Medulla oblongata (tissue), 1 donor: ENCODE measurements at regions not wholly inside any gene's neighbourhood (a gene's known extent, or its start where the extent isn't known, plus 50 kb on each side); places are given as distances from the start of the nearest gene placed in this dataset.
"Not testable (repeated sequence)": the region's sequence is repeated elsewhere in the genome, so short reads cannot be mapped to it uniquely, and the experiment has no call there.

ENCODE experiments used
- DNase-seq: peaks from one replicate; pipeline ENCODE4 v3.0.0-alpha.2; 2015; ENCODE audit errors: extremely low spot score

- not testable (repeated sequence) for DNase-seq
Measured at GRCh38 chr7:69052-69451, 123.3 kb upstream of the FAM20C start.

- not testable (repeated sequence) for DNase-seq
Measured at GRCh38 chr7:69499-70123, 122.8 kb upstream of the FAM20C start.

DNA sequence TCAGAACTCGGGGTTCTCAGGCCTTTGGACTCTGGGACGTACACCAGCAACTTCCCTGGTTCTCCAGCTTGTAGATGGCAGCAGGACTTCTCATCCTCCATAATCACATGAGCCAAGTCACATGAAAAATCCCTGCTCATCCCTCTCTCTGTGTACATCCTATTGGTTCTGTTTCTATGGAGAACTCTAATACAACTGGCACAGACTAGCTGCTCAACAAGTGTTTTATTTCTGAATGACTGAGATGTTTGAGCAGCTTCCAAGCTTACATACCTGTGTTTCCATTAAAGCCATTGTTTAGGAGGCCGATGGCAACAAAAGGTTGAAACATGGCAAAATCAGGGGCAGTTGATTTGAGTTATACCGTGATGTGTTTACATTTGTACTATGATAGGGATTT lies 122.2 kb upstream of the FAM20C start:
- DNase-seq = not testable (repeated sequence)

DNA sequence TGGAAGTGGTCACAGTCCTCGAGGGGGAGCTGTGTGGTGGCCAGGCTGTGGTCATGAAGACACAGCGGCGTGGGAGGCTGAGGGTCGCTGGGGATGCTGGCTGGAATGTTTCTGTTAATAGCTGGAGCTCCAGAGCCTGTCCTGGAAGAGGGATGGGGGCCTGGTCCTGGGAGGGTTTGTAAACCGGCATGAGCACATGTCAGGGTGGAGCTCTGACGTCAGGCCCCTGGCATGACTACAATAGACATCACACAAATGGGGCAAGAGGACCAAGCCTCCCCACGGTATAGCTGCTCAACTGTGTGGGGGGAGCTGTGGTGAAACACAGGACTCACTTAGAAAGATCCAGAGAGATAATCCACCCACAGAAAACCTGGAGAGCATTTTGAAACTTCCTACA lies 121.4 kb upstream of the FAM20C start:
- DNase-seq = not testable (repeated sequence)

- DNase-seq = not testable (repeated sequence)
Measured at GRCh38 chr7:72266-73057, 119.9 kb upstream of the FAM20C start.

DNA sequence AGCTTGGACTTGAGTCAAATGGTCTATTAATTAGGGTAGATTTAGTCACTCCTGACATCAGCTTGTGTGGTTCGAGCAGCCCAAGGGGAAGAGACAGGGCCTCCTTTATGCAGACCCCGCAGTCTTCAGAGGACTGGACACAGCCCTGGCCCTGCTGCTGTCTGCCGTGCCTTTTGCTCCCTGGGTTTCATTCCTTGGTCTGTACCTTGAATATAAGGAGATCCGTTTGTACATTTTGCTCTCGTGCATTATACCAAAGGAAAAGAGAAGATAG lies 119.4 kb upstream of the FAM20C start:
- not testable (repeated sequence) for DNase-seq

- DNase-seq = not testable (repeated sequence)
Measured at GRCh38 chr7:74008-74540, 118.3 kb upstream of the FAM20C start.

- not testable (repeated sequence) for DNase-seq
Measured at GRCh38 chr7:75511-75910, 116.9 kb upstream of the FAM20C start.

- DNase-seq = not testable (repeated sequence)
Measured at GRCh38 chr7:76202-76601, 116.2 kb upstream of the FAM20C start.

DNA sequence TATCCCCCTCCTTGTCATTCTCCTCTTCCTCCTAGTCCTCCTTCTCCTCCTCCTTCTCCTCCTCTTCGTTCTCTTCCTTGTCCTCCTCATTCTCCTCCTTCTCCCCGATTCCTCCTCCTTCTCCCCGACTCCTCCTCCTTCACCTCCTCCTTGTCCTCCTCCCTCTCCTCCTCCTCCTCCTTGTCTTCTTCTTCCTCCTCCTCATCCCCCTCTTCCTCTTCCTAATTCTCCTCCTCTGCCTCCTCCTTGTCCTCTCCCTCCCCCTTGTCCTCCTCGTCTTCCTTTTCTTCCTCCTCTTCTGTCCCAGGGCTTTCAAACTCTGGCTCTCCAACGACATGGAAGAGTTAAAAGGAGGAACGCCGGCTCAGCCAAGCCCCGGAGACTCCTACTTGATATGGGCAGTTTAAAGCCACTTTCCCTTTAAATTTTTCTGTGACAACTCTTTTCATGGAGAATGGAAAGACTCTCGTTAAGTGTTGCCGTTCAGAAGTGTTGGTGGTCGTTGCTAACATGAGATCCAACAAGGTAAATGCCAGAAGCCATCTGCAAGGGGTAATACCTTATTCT lies 115.5 kb upstream of the FAM20C start:
- not testable (repeated sequence) for DNase-seq

DNA sequence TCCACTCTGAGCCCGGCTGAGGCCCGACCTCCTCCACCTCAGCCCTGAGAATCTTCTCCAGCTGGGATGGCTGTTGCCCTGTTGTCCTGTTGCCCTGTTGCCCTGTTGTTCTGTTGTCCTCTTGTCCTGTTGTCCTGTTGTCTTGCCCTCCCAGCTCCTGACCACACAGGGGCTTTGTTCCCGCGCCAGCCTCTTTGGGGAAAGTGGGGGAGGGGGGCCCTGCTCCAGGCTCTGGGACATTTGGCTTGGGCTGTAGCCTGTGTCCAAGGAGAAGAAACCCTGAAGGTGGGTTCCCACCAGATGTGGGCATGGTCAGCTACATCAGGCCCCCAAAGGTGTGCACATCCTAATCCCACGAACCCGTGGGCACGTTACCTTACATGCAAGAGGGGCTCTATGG lies 113.5 kb upstream of the FAM20C start:
- DNase-seq = not testable (repeated sequence)

DNA sequence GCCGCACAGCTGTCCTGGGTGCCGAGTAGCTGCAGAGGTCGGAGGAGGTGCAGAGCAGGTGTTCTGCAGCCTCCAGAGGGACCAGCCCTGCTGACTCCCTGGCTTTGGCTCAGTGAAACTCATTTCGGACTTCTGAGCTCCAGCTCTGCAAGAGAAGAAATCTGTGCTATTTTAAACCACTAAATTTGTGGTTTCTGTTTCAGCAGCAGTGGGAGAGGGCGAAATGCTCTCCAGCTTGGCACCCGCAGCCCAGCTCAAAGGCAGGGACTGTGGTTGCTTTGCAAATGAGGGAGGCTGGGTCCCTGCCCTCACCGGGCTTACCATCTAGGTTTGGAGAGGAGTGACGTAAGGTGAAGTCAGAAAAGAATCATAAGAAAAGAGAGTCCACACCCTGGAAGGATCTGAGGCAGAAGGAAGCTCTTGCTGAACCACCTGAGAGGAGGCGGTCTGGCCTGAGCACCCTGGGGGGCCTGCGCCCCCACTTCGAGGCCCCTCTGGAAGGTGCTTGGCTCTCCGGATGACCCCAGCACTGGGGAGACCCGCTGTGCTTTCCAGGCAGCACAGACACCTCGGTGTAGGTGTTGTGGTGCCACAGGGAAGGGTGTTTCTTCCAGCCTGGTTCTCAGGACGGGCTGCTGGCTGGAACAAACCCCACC lies 112.8 kb upstream of the FAM20C start:
- DNase-seq = not testable (repeated sequence)

DNA sequence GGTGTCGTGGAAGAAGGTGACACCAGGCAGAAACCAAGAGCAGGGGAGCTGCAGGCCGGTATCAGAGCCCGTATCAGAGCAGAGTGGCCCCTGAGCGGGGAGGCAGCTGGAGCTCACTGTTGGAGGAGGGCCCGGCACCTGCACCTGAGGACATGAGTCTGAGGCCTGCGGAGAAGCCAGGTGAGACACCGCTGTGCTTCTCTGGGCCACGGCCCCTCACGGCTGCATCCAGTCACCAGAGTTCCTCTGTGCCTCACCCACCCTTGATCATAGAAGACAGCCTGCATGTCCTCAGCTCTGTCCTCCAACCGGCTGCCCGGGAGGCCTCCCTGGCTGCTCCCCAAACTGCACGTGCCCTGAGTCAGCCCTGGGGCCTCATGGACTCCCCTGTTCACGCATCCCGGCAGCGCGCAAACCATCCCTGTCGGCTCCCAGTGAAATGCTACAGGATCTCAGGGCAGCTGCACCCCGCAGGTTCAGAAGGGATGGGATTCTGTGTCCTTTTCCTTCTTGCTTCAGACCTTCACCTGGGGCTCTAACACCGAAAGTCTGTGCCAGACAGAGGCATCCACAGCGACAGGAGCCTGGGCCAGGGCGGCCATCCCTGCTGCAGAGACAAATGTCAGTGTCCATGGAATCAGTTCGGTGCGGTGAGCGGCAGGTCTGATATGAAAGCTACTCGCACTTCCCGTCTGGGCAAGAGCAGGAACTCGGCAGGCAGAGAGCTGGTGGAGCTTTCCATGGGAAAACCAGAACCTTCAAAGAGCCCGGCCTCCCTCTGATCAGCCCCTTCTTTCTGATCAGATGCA lies 111.9 kb upstream of the FAM20C start:
- no peak for DNase-seq

GRCh38 chr7:81068-81925 lies 111.1 kb upstream of the FAM20C start:
- no peak for DNase-seq

- no peak for DNase-seq
Measured at GRCh38 chr7:81926-82756, 110.2 kb upstream of the FAM20C start.

GRCh38 chr7:82757-83155 lies 109.6 kb upstream of the FAM20C start:
- DNase-seq = no peak

- DNase-seq = no peak
Measured at GRCh38 chr7:83441-83840, 108.9 kb upstream of the FAM20C start.

DNA sequence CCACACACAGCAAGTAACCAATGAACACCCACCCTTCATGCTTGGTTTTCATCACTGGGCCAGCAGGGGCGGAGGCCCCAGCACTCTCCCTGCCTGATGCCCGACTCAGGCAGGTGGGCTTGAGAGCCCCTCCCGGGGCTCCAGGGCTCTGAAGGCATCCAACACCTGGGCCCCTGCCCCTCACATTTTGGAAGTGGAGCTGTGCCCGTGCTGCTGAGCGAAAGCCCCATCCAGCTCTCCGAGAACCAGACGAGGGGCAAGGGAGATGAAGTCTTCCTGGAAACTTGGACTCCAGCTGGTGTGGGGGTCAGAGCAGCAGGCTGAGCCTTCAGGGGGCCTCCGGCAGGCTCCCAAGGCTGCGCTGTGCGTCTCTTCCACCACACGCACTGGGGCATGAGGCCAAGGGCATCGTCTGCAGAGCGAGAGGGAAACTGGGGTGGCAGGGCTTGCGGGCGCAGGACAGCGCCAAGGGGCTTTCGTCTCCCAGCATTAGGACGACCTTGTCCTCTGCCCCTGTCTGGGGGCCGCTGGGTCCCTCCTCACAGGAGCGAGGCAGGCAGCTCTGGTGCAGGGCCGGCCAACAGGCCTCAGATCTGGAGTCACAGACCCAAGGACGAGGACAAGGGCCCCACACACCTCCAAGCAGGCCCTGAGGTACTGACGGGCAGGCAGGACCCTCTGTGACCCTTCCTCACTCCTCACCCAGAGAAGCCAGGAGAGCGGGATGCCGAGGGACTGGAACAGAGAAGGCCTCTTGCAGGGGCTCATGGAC lies 108.3 kb upstream of the FAM20C start:
- no peak for DNase-seq

DNA sequence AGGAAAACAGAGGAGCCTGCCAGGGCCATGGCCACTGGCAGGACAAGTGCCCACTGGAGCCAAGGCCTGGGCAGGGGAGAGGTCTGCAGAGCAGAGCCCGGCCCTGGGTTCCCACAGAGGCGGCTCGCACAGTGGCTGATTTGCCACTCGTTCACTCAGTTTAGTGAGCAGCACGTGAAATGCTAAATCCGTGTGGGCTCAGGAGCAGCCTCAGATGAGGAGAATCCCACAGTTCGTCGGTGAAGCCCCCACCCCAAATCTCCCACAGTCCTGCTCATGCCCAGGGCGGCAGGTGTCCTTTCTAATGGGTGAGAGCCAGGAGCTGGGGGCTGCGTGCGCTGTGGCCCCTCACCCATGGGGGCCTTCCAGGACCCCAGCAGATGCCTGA lies 107.7 kb upstream of the FAM20C start:
- DNase-seq = no peak
